GM13977 (cell line): ENCODE measurements at regions not wholly inside any gene's neighbourhood (a gene's known extent, or its start where the extent isn't known, plus 50 kb on each side); places are given as distances from the start of the nearest gene placed in this dataset.

Source experiments
- DNase-seq: peaks from one replicate; pipeline ENCODE4 v3.0.0; 2012; ENCODE audit warnings: low spot score
- in situ Hi-C: fragments of 300-500 bp; cut with MboI; formaldehyde crosslinking; loops from one replicate; pipeline ENCODE4 v1.12.0; 2022; ENCODE audit warnings: low sequenced_read_pairs, low pct_unique_long_range_greater_than_20kb, mixed read lengths, inconsistent platforms; ENCODE audit not compliant: unreplicated experiment
- TF ChIP-seq, protein P1 (sequence below): IDR thresholded peaks from 2 replicates; pipeline ENCODE4 v1.5.1; 2012; ENCODE audit warnings: mild to moderate bottlenecking, control low read depth; ENCODE audit not compliant: insufficient read depth; ENCODE audit errors: extremely low read depth, missing control alignments

GRCh38 chr5:23648656-23649055, 141.2 kb downstream of the PRDM9 start:
- TF ChIP-seq, protein P1, sequence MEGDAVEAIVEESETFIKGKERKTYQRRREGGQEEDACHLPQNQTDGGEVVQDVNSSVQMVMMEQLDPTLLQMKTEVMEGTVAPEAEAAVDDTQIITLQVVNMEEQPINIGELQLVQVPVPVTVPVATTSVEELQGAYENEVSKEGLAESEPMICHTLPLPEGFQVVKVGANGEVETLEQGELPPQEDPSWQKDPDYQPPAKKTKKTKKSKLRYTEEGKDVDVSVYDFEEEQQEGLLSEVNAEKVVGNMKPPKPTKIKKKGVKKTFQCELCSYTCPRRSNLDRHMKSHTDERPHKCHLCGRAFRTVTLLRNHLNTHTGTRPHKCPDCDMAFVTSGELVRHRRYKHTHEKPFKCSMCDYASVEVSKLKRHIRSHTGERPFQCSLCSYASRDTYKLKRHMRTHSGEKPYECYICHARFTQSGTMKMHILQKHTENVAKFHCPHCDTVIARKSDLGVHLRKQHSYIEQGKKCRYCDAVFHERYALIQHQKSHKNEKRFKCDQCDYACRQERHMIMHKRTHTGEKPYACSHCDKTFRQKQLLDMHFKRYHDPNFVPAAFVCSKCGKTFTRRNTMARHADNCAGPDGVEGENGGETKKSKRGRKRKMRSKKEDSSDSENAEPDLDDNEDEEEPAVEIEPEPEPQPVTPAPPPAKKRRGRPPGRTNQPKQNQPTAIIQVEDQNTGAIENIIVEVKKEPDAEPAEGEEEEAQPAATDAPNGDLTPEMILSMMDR = no peak
- in situ Hi-C loops = no loop called here
- no peak for DNase-seq

DNA sequence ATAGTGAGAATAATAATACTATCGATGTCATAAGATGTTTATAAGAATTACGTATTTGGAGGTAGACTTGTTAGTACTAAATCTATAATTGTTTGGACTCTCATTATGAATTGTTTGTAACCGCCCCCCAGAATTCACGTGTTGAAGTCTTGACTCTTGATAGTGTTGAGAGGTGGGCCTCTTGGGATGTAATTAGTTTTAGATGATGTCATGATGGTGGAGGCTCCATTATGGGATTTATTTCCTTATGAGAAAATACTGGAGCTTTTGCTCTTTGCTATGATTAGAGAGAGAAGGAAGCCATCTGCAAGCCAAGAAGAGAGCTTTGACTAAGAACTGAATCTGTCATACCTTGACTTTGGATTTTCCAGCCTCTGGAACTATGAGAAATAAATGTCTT, 142.2 kb downstream of the PRDM9 start:
- no peak for DNase-seq
- in situ Hi-C loops = no loop called here
- TF ChIP-seq, protein P1 = no peak

DNA sequence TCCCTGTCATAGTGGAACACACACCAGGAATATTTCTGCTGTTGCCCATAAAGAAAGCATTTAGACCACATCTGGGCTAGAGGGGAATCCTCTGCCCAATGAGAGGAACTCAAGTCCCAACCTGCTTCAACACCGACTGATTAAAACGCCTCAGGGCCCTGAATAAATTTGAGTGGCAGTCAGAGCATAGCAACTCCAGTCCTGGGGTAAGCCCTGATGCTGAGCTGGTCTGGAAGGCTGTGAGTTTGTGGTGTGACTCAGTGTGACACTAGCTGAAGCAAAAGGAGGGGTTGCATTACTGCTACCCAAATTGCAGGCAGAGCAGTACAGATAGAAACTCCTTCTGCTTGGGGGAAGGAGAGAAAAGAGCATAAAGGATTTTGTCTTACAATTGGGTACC, 148.3 kb downstream of the PRDM9 start:
- TF ChIP-seq, protein P1 = no peak
- DNase-seq = no peak
- in situ Hi-C loops = no loop called here

DNA sequence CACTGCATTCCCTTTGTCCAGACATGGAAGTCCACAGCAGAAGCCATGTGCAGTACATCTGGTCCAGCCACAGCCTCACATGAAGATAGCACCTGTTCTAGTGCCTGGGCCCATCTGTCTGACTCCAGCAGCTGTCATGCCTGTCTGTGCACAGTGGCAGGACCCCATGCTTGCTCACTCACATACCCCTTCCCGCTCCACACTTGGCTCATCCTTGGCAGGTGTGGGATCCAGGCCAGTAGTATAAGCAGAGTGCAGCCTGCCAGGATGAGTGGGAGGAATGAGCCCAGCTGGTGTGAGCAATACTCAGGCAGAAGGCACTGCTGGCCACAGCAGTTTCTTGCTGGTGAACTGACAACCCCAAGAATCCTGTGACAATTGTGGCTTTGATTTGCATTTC, 168.0 kb downstream of the PRDM9 start:
- DNase-seq = no peak
- TF ChIP-seq, protein P1 = no peak
- in situ Hi-C loops = no loop called here

- DNase-seq = no peak
- TF ChIP-seq, protein P1 = no peak
- in situ Hi-C loops = no loop called here
Measured at GRCh38 chr5:23677996-23678395, 170.6 kb downstream of the PRDM9 start.

- TF ChIP-seq, protein P1 = no peak
- in situ Hi-C loops = no loop called here
- no peak for DNase-seq
Measured at GRCh38 chr5:23684103-23684502, 176.7 kb downstream of the PRDM9 start.
